IMR-90 (cell line): ENCODE measurements at regions not wholly inside any gene's neighbourhood (a gene's known extent, or its start where the extent isn't known, plus 50 kb on each side); places are given as distances from the start of the nearest gene placed in this dataset.

Experiments
- BHLHE40 ChIP-seq: fragments of 150-350 bp; IDR thresholded peaks from 2 replicates; pipeline ENCODE4 v1.6.1; 2016; ENCODE audit warnings: mild to moderate bottlenecking, low read depth, low read length
- CTCF ChIP-seq: conservative IDR thresholded peaks from 2 replicates; pipeline ENCODE4 v1.5.1; 2012; ENCODE audit warnings: mild to moderate bottlenecking, low read depth, low read length, improper control_type of control experiment
- MAFK ChIP-seq: IDR thresholded peaks from 2 replicates; pipeline ENCODE4 v1.6.1; 2012; ENCODE audit warnings: low read depth, low read length, improper control_type of control experiment
- MXI1 ChIP-seq: IDR thresholded peaks from 2 replicates; pipeline ENCODE4 v1.6.1; 2012; ENCODE audit warnings: low read depth, mild to moderate bottlenecking, low read length, moderate library complexity, borderline replicate concordance
- NFE2L2 ChIP-seq: fragments of 150-350 bp; IDR thresholded peaks from 2 replicates; pipeline ENCODE4 v1.6.1; 2016; ENCODE audit warnings: low read depth, mild to moderate bottlenecking, low read length
- POLR2A ChIP-seq: IDR thresholded peaks from 2 replicates; pipeline ENCODE4 v1.6.1; 2012; ENCODE audit warnings: mild to moderate bottlenecking, low read depth, low read length
- RAD21 ChIP-seq: IDR thresholded peaks from 2 replicates; pipeline ENCODE4 v1.6.1; 2012; ENCODE audit warnings: low read length, improper control_type of control experiment
- SMC3 ChIP-seq: fragments of 150-350 bp; IDR thresholded peaks from 2 replicates; pipeline ENCODE4 v1.6.1; 2016; ENCODE audit warnings: low read depth, mild to moderate bottlenecking, antibody characterized with exemption, low read length, moderate library complexity
- USF2 ChIP-seq: fragments of 150-350 bp; IDR thresholded peaks from 2 replicates; pipeline ENCODE4 v1.6.1; 2017; ENCODE audit warnings: mild to moderate bottlenecking, antibody characterized with exemption, low read length, low read depth

GRCh38 chr4:31896349-31896748 is 1176.2 kb downstream of the PCDH7 start:
- no peak for TF ChIP-seq POLR2A
- no peak for TF ChIP-seq SMC3
- no peak for TF ChIP-seq CTCF
- TF ChIP-seq USF2 = no peak
- no peak for TF ChIP-seq MAFK
- no peak for TF ChIP-seq RAD21
- no peak for TF ChIP-seq BHLHE40
- no peak for TF ChIP-seq NFE2L2
- no peak for TF ChIP-seq MXI1
